ENCODE measurements at regions not wholly inside any gene's neighbourhood (a gene's known extent, or its start where the extent isn't known, plus 50 kb on each side); places are given as distances from the start of the nearest gene placed in this dataset.

DNA sequence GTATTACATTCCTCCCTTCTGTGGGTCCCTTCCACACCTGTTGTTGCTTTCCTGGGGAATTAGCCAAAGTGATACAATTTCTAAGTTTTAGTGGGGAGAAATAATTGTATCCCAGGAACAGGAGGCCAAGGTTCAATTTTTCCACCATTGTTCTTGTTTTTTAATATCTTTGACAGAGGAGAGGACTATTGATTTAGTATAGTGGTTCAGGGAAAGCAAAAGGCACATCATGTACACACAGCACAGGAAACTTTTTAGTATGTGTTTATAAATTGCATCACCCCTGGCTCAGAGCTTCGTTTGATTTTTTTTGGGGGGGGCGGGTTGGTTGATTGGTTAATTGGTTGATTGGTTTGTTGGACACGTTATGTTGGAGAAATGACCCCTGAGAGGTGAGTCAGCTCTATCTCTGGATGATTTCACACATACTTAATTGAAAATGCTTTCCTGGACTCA is 431.6 kb downstream of the PID1 start:
- no peaks in the 10 kb centered on the region for H3K9me3 ChIP-seq (ENCODE audit: control insufficient read depth in 4 of 4, low read length in 3 of 4)
- H3K4me3 ChIP-seq (ENCODE audit: low read depth in 1 of 3, low read length in 3 of 3), result peak overlapping the region in 1 of 3 donors; percentile 23
- no peak for DNase-seq (ENCODE audit: low spot score)
- H3K9ac ChIP-seq (ENCODE audit: low read depth in 1 of 2, low read length in 2 of 2), result peak overlapping the region in 1 of 2 donors; percentile 67
- no peaks in the 10 kb centered on the region for H3K36me3 ChIP-seq (ENCODE audit: control insufficient read depth in 4 of 4, insufficient read depth in 3 of 4, low read depth in 1 of 4, low read length in 3 of 4)
- H3K4me1 ChIP-seq (ENCODE audit: control insufficient read depth in 4 of 4, insufficient read depth in 4 of 4, low read length in 3 of 4), result peaks cover 3 to 42% (median 14%) of the 10 kb centered on the region in 4 donors
- H3K27ac ChIP-seq (ENCODE audit: low read depth in 1 of 2, low read length in 2 of 2), result peak overlapping the region; percentile 86 to 90
- 23% methylated on average over 3 of the region's 3 CpGs for WGBS
- no peak for TF ChIP-seq GABPA (IDR thresholded peaks at IDR 0.05 in 1 of 2, conservative IDR thresholded peaks at IDR 0.05 in 1 of 2)
- no peak for TF ChIP-seq YY1 (IDR thresholded peaks at IDR 0.05)
- TF ChIP-seq, protein P1, sequence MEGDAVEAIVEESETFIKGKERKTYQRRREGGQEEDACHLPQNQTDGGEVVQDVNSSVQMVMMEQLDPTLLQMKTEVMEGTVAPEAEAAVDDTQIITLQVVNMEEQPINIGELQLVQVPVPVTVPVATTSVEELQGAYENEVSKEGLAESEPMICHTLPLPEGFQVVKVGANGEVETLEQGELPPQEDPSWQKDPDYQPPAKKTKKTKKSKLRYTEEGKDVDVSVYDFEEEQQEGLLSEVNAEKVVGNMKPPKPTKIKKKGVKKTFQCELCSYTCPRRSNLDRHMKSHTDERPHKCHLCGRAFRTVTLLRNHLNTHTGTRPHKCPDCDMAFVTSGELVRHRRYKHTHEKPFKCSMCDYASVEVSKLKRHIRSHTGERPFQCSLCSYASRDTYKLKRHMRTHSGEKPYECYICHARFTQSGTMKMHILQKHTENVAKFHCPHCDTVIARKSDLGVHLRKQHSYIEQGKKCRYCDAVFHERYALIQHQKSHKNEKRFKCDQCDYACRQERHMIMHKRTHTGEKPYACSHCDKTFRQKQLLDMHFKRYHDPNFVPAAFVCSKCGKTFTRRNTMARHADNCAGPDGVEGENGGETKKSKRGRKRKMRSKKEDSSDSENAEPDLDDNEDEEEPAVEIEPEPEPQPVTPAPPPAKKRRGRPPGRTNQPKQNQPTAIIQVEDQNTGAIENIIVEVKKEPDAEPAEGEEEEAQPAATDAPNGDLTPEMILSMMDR (IDR thresholded peaks at IDR 0.05; ENCODE audit: low read depth, low read length, missing input control), result no peak
- TF ChIP-seq HNF4G (IDR thresholded peaks at IDR 0.05), result peak; percentile 23
- TF ChIP-seq, protein P2, sequence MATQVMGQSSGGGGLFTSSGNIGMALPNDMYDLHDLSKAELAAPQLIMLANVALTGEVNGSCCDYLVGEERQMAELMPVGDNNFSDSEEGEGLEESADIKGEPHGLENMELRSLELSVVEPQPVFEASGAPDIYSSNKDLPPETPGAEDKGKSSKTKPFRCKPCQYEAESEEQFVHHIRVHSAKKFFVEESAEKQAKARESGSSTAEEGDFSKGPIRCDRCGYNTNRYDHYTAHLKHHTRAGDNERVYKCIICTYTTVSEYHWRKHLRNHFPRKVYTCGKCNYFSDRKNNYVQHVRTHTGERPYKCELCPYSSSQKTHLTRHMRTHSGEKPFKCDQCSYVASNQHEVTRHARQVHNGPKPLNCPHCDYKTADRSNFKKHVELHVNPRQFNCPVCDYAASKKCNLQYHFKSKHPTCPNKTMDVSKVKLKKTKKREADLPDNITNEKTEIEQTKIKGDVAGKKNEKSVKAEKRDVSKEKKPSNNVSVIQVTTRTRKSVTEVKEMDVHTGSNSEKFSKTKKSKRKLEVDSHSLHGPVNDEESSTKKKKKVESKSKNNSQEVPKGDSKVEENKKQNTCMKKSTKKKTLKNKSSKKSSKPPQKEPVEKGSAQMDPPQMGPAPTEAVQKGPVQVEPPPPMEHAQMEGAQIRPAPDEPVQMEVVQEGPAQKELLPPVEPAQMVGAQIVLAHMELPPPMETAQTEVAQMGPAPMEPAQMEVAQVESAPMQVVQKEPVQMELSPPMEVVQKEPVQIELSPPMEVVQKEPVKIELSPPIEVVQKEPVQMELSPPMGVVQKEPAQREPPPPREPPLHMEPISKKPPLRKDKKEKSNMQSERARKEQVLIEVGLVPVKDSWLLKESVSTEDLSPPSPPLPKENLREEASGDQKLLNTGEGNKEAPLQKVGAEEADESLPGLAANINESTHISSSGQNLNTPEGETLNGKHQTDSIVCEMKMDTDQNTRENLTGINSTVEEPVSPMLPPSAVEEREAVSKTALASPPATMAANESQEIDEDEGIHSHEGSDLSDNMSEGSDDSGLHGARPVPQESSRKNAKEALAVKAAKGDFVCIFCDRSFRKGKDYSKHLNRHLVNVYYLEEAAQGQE (IDR thresholded peaks at IDR 0.05), result no peak
- no peak for TF ChIP-seq NR2F2 (IDR thresholded peaks at IDR 0.05)
- peak in 1 of 2 donors; percentile 33 for TF ChIP-seq EGR1 (IDR thresholded peaks at IDR 0.05; ENCODE audit: low read depth in 2 of 2)
- TF ChIP-seq, protein P3, sequence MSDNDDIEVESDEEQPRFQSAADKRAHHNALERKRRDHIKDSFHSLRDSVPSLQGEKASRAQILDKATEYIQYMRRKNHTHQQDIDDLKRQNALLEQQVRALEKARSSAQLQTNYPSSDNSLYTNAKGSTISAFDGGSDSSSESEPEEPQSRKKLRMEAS (IDR thresholded peaks at IDR 0.05), result no peak
- no peak for TF ChIP-seq TAF1 (conservative IDR thresholded peaks at IDR 0.05)
- TF ChIP-seq, protein P4, sequence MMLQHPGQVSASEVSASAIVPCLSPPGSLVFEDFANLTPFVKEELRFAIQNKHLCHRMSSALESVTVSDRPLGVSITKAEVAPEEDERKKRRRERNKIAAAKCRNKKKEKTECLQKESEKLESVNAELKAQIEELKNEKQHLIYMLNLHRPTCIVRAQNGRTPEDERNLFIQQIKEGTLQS (IDR thresholded peaks at IDR 0.05), result peak; percentile 94
- peak in 1 of 2 donors; percentile 16 for TF ChIP-seq RAD21 (IDR thresholded peaks at IDR 0.05)
- TF ChIP-seq FOXA2 (IDR thresholded peaks at IDR 0.05), result peak; percentile 73
- peak; percentile 56 for TF ChIP-seq FOXA1 (IDR thresholded peaks at IDR 0.05)
- TF ChIP-seq, protein P5, sequence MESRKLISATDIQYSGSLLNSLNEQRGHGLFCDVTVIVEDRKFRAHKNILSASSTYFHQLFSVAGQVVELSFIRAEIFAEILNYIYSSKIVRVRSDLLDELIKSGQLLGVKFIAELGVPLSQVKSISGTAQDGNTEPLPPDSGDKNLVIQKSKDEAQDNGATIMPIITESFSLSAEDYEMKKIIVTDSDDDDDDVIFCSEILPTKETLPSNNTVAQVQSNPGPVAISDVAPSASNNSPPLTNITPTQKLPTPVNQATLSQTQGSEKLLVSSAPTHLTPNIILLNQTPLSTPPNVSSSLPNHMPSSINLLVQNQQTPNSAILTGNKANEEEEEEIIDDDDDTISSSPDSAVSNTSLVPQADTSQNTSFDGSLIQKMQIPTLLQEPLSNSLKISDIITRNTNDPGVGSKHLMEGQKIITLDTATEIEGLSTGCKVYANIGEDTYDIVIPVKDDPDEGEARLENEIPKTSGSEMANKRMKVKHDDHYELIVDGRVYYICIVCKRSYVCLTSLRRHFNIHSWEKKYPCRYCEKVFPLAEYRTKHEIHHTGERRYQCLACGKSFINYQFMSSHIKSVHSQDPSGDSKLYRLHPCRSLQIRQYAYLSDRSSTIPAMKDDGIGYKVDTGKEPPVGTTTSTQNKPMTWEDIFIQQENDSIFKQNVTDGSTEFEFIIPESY (IDR thresholded peaks at IDR 0.05), result peak; percentile 30
- peak; percentile 55 to 67 for TF ChIP-seq JUND (IDR thresholded peaks at IDR 0.05)
- TF ChIP-seq HNF4A (conservative IDR thresholded peaks at IDR 0.05), result peak; percentile 74 to 77
- TF ChIP-seq SP1 (IDR thresholded peaks at IDR 0.05), result peak; percentile 72
- peak; percentile 54 to 77 for TF ChIP-seq RXRA (IDR thresholded peaks at IDR 0.05)
- no peaks in the 10 kb centered on the region for H3K27me3 ChIP-seq (ENCODE audit: control insufficient read depth in 4 of 4, insufficient read depth in 4 of 4, low read length in 3 of 4)

Measured in liver (tissue), 8 donors.